ENCODE measurements at regions not wholly inside any gene's neighbourhood (a gene's known extent, or its start where the extent isn't known, plus 50 kb on each side); places are given as distances from the start of the nearest gene placed in this dataset.
A peak's percentile ranks its signal among the peaks of the same experiment; 100 is the strongest.
"Not testable (repeated sequence)": the region's sequence is repeated elsewhere in the genome, so short reads cannot be mapped to it uniquely, and the experiment has no call there.

- no peak for DNase-seq (ENCODE audit: low spot score, unreplicated experiment)
- Mint-ChIP-seq H3K4me3 (ENCODE audit: low read depth) (no peak overlapping the region), H3K27ac (peak overlapping the region; percentile 9), H3K27me3 (peaks cover 6% of the 10 kb centered on the region), H3K9me3 (ENCODE audit: low read depth) (peaks cover 12% of the 10 kb centered on the region), H3K36me3 (ENCODE audit: insufficient read depth) (peaks cover 2% of the 10 kb centered on the region), H3K4me1 (ENCODE audit: low read depth) (peaks cover 19% of the 10 kb centered on the region)
- no peak for TF ChIP-seq CTCF (IDR thresholded peaks at IDR 0.05; ENCODE audit: unreplicated experiment)
These were observed 356.0 kb upstream of the JARID2 start for GRCh38 chr6:14889611-14890593.

GRCh38 chr6:14891820-14892375, 354.0 kb upstream of the JARID2 start:
- DNase-seq (ENCODE audit: low spot score, unreplicated experiment); H3K4me3 Mint-ChIP-seq (ENCODE audit: low read depth); H3K36me3 Mint-ChIP-seq (ENCODE audit: insufficient read depth); H3K27me3 Mint-ChIP-seq: not testable (repeated sequence)
- Mint-ChIP-seq H3K27ac (peak overlapping the region; percentile 36), H3K9me3 (ENCODE audit: low read depth) (peaks cover 15% of the 10 kb centered on the region), H3K4me1 (ENCODE audit: low read depth) (peaks cover 23% of the 10 kb centered on the region)

GRCh38 chr6:14894105-14894504, 351.8 kb upstream of the JARID2 start:
- H3K9me3 Mint-ChIP-seq (ENCODE audit: low read depth), result peaks cover 15% of the 10 kb centered on the region

GRCh38 chr6:14896475-14896874, 349.4 kb upstream of the JARID2 start:
- Mint-ChIP-seq H3K27me3 (no peaks in the 10 kb centered on the region), H3K27ac (no peak overlapping the region), H3K36me3 (ENCODE audit: insufficient read depth) (peaks cover 6% of the 10 kb centered on the region), H3K4me3 (ENCODE audit: low read depth) (no peak overlapping the region), H3K4me1 (ENCODE audit: low read depth) (peaks cover 21% of the 10 kb centered on the region), H3K9me3 (ENCODE audit: low read depth) (peaks cover 13% of the 10 kb centered on the region)
- no peak for DNase-seq (ENCODE audit: low spot score, unreplicated experiment)
- TF ChIP-seq CTCF (IDR thresholded peaks at IDR 0.05; ENCODE audit: unreplicated experiment), result no peak

More at GRCh38 chr6:14894105-14894504, 351.8 kb upstream of the JARID2 start:
- Mint-ChIP-seq H3K4me1 (ENCODE audit: low read depth) (peaks cover 28% of the 10 kb centered on the region), H3K27ac (no peak overlapping the region), H3K36me3 (ENCODE audit: insufficient read depth) (peaks cover 2% of the 10 kb centered on the region), H3K27me3 (no peaks in the 10 kb centered on the region), H3K4me3 (ENCODE audit: low read depth) (no peak overlapping the region)
- TF ChIP-seq CTCF (IDR thresholded peaks at IDR 0.05; ENCODE audit: unreplicated experiment), result no peak
- DNase-seq (ENCODE audit: low spot score, unreplicated experiment), result no peak

- Mint-ChIP-seq H3K4me3 (ENCODE audit: low read depth) (no peak overlapping the region), H3K27ac (no peak overlapping the region), H3K27me3 (no peaks in the 10 kb centered on the region), H3K36me3 (ENCODE audit: insufficient read depth) (peaks cover 6% of the 10 kb centered on the region), H3K9me3 (ENCODE audit: low read depth) (peaks cover 13% of the 10 kb centered on the region), H3K4me1 (ENCODE audit: low read depth) (peaks cover 11% of the 10 kb centered on the region)
- TF ChIP-seq CTCF (IDR thresholded peaks at IDR 0.05; ENCODE audit: unreplicated experiment), result no peak
- no peak for DNase-seq (ENCODE audit: low spot score, unreplicated experiment)
These were observed 348.0 kb upstream of the JARID2 start for GRCh38 chr6:14897831-14898230.

GRCh38 chr6:14899441-14899840, 346.4 kb upstream of the JARID2 start:
- H3K27me3 Mint-ChIP-seq; DNase-seq (ENCODE audit: low spot score, unreplicated experiment); H3K27ac Mint-ChIP-seq; H3K4me3 Mint-ChIP-seq (ENCODE audit: low read depth); H3K36me3 Mint-ChIP-seq (ENCODE audit: insufficient read depth); H3K9me3 Mint-ChIP-seq (ENCODE audit: low read depth): not testable (repeated sequence)
- peaks cover 21% of the 10 kb centered on the region for H3K4me1 Mint-ChIP-seq (ENCODE audit: low read depth)

Data from progenitor cell of endocrine pancreas (in vitro differentiated cells).